ENCODE measurements at regions not wholly inside any gene's neighbourhood (a gene's known extent, or its start where the extent isn't known, plus 50 kb on each side); places are given as distances from the start of the nearest gene placed in this dataset.

DNA sequence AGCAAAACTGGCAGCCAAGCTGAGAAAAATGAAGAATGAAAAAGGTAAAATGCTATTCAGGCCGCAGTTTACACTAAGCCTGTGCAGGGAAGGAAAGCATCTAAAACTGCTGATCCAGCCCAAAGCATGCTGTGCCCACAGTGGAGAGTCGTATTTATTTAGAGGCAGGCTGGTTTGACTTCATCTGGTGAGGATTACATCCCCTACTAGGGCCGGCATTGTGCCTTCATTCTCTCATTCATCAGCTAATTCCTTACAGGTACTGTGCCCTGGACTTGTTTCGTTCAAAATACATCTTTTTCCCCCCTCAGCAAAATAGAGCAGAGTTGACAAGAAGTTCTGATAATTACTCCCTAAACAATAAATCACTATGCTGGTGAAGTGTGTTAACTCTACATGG lies 137.5 kb upstream of the DAP start:
- H3K9me3 ChIP-seq (ENCODE audit: severe bottlenecking) = no peaks in the 10 kb centered on the region
- H3K27me3 ChIP-seq (ENCODE audit: insufficient read depth, poor library complexity, severe bottlenecking) = no peaks in the 10 kb centered on the region
- H3K36me3 ChIP-seq (ENCODE audit: low read depth) = no peaks in the 10 kb centered on the region
- no peak overlapping the region for H3K27ac ChIP-seq (ENCODE audit: poor library complexity, severe bottlenecking)
- no peak for DNase-seq (ENCODE audit: low spot score)
- no peak for ATAC-seq (ENCODE audit: low read depth)
- H3K4me3 ChIP-seq (ENCODE audit: severe bottlenecking) = no peak overlapping the region
- peaks cover 7% of the 10 kb centered on the region for H3K4me1 ChIP-seq (ENCODE audit: insufficient read depth, poor library complexity, severe bottlenecking)
- no peak for TF ChIP-seq CTCF (IDR thresholded peaks at IDR 0.05; ENCODE audit: poor library complexity, severe bottlenecking)

- DNase-seq (ENCODE audit: low spot score) (no peak), ATAC-seq (ENCODE audit: low read depth) (peak; percentile 72)
- H3K27ac ChIP-seq (ENCODE audit: poor library complexity, severe bottlenecking) = no peak overlapping the region
- peaks cover 5% of the 10 kb centered on the region for H3K4me1 ChIP-seq (ENCODE audit: insufficient read depth, poor library complexity, severe bottlenecking)
- no peaks in the 10 kb centered on the region for H3K27me3 ChIP-seq (ENCODE audit: insufficient read depth, poor library complexity, severe bottlenecking)
- TF ChIP-seq CTCF (IDR thresholded peaks at IDR 0.05; ENCODE audit: poor library complexity, severe bottlenecking) = no peak
- no peak overlapping the region for H3K4me3 ChIP-seq (ENCODE audit: severe bottlenecking)
- H3K36me3 ChIP-seq (ENCODE audit: low read depth) = no peaks in the 10 kb centered on the region
- no peaks in the 10 kb centered on the region for H3K9me3 ChIP-seq (ENCODE audit: severe bottlenecking)
Observed at GRCh38 chr5:10896016-10896415, 135.0 kb upstream of the DAP start.

DNA sequence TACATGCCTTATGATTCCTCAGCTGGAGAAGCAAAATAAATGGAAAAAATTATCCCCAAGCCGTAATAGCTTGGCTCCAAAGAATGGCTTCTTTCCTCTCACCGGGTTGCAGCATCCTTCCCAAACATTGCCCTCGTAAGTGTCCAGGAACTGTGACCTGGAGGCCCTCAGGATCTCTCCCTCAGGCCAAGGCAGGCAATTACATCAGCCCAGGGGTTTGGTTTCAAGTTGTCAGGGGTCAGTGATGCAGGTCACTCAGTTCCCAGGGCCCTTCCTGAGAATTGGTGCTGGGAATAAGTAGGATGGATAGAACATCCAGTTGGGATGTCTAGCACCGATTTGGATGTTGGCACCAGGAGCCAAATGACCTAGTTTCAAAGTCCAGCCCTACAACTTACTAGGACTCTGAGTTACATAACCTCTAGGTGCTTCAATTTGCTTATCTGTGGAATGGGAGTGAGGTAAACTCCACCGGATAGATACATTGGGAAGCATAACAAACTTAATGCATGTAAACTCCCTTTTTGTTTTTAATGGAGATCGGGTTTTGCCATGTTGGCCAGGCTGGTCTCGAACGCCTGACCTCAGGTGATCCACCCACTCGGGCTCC lies 133.5 kb upstream of the DAP start:
- Histone ChIP-seq H3K4me3 (ENCODE audit: severe bottlenecking) (no peak overlapping the region), H3K36me3 (ENCODE audit: low read depth) (no peaks in the 10 kb centered on the region), H3K27me3 (ENCODE audit: insufficient read depth, poor library complexity, severe bottlenecking) (no peaks in the 10 kb centered on the region), H3K4me1 (ENCODE audit: insufficient read depth, poor library complexity, severe bottlenecking) (peaks cover 5% of the 10 kb centered on the region), H3K27ac (ENCODE audit: poor library complexity, severe bottlenecking) (no peak overlapping the region), H3K9me3 (ENCODE audit: severe bottlenecking) (no peaks in the 10 kb centered on the region)
- no peak for TF ChIP-seq CTCF (IDR thresholded peaks at IDR 0.05; ENCODE audit: poor library complexity, severe bottlenecking)
- ATAC-seq (ENCODE audit: low read depth) = no peak
- DNase-seq (ENCODE audit: low spot score) = no peak

GRCh38 chr5:10892911-10893215 lies 131.8 kb upstream of the DAP start:
- no peak for TF ChIP-seq CTCF (IDR thresholded peaks at IDR 0.05; ENCODE audit: poor library complexity, severe bottlenecking)
- ATAC-seq (ENCODE audit: low read depth) = no peak
- DNase-seq (ENCODE audit: low spot score) = no peak
- Histone ChIP-seq H3K4me1 (ENCODE audit: insufficient read depth, poor library complexity, severe bottlenecking) (peaks cover 5% of the 10 kb centered on the region), H3K27ac (ENCODE audit: poor library complexity, severe bottlenecking) (no peak overlapping the region), H3K9me3 (ENCODE audit: severe bottlenecking) (no peaks in the 10 kb centered on the region), H3K36me3 (ENCODE audit: low read depth) (no peaks in the 10 kb centered on the region), H3K27me3 (ENCODE audit: insufficient read depth, poor library complexity, severe bottlenecking) (no peaks in the 10 kb centered on the region), H3K4me3 (ENCODE audit: severe bottlenecking) (no peak overlapping the region)

- TF ChIP-seq CTCF (IDR thresholded peaks at IDR 0.05; ENCODE audit: poor library complexity, severe bottlenecking) = no peak
- Histone ChIP-seq H3K27me3 (ENCODE audit: insufficient read depth, poor library complexity, severe bottlenecking) (no peaks in the 10 kb centered on the region), H3K4me1 (ENCODE audit: insufficient read depth, poor library complexity, severe bottlenecking) (peaks cover 5% of the 10 kb centered on the region), H3K9me3 (ENCODE audit: severe bottlenecking) (no peaks in the 10 kb centered on the region), H3K4me3 (ENCODE audit: severe bottlenecking) (no peak overlapping the region), H3K27ac (ENCODE audit: poor library complexity, severe bottlenecking) (no peak overlapping the region), H3K36me3 (ENCODE audit: low read depth) (no peaks in the 10 kb centered on the region)
- DNase-seq (ENCODE audit: low spot score) (no peak), ATAC-seq (ENCODE audit: low read depth) (peak; percentile 51; the same call in 2 of the 3 replicates)
Observed at GRCh38 chr5:10892147-10892910, 131.3 kb upstream of the DAP start.
